B cell (primary cell): ENCODE measurements at regions not wholly inside any gene's neighbourhood (a gene's known extent, or its start where the extent isn't known, plus 50 kb on each side); places are given as distances from the start of the nearest gene placed in this dataset.

Source experiments
- ATAC-seq: fragments of 200-7000 bp; cut with Tn5 transposase; one replicate; pipeline ENCODE4 v1.10.0; 2021; ENCODE audit warnings: low read depth, mild to moderate bottlenecking, moderate number of reproducible peaks, moderate library complexity
- CTCF ChIA-PET: fragments of 350-600 bp; sonication (Branson Sonifier 250); formaldehyde crosslinking; loops from one replicate; lab custom pipeline; 2021; ENCODE audit warnings: antibody characterized with exemption, inconsistent platforms; lab: Charles Lee
- POLR2A ChIA-PET: fragments of 350-600 bp; sonication (Branson Sonifier 250); formaldehyde crosslinking; loops from one replicate; lab custom pipeline; 2021; ENCODE audit warnings: antibody characterized with exemption; lab: Charles Lee
- DNase-seq: peaks from one replicate; pipeline ENCODE4 v3.0.0; 2013
- H2AFZ ChIP-seq: 2 replicates; pipeline ENCODE4 v1.6.1; 2012; ENCODE audit warnings: mild to moderate bottlenecking, low read depth, low read length; ENCODE audit not compliant: insufficient read depth, poor library complexity, severe bottlenecking
- H3K27ac ChIP-seq, 2 donors: 1 replicate in 1 of 2; 2 replicates in 1 of 2; pipeline ENCODE4 v1.5.1; 2012 to 2013; ENCODE audit warnings: low read length in 2 of 2, mild to moderate bottlenecking in 2 of 2, moderate library complexity in 1 of 2
- H3K27me3 ChIP-seq, 4 experiments: fragments of 200-600 bp in 1 of 4; sonication (generic) in 1 of 4; replicated peaks in 1 of 4; 1 replicate in 2 of 4; 2 replicates in 2 of 4; pipeline versions ENCODE4 v1.6.1 to v1.7.0; 2013 to 2016; ENCODE audit warnings: low read length in 3 of 4, mild to moderate bottlenecking in 2 of 4, mixed read lengths in 1 of 4, moderate library complexity in 1 of 4; ENCODE audit not compliant: insufficient read depth in 4 of 4, control insufficient read depth in 3 of 4; ENCODE audit errors: control extremely low read depth in 1 of 4
- H3K36me3 ChIP-seq, 2 experiments: replicated peaks in 1 of 2; 1 replicate in 1 of 2; 2 replicates in 1 of 2; pipeline versions ENCODE4 v1.6.1 to v1.7.1; 2013; ENCODE audit warnings: low read length in 1 of 2; ENCODE audit not compliant: insufficient read depth in 2 of 2, control insufficient read depth in 1 of 2; ENCODE audit errors: control extremely low read depth in 1 of 2, extremely low read depth in 1 of 2
- H3K4me1 ChIP-seq, 2 donors: fragments of 200-600 bp in 1 of 2; sonication (generic) in 1 of 2; 1 replicate in 1 of 2; 2 replicates in 1 of 2; pipeline versions ENCODE4 v1.5.1 to v1.6.1; 2013 to 2017; ENCODE audit warnings: low read length in 2 of 2; ENCODE audit not compliant: control insufficient read depth in 2 of 2, insufficient read depth in 2 of 2
- H3K4me2 ChIP-seq: replicated peaks from 2 replicates; pipeline ENCODE3; 2012; ENCODE audit warnings: mild to moderate bottlenecking, low read depth, low read length; ENCODE audit not compliant: poor library complexity, severe bottlenecking
- H3K4me3 ChIP-seq, 5 experiments: fragments of 200-600 bp in 1 of 5; sonication (generic) in 1 of 5; 1 replicate in 3 of 5; 2 replicates in 2 of 5; pipeline versions ENCODE4 v1.5.1 to v1.7.0; 2011 to 2016; ENCODE audit warnings: low read length in 4 of 5, mild to moderate bottlenecking in 4 of 5, low read depth in 2 of 5, control low read depth in 1 of 5, moderate library complexity in 1 of 5; ENCODE audit not compliant: insufficient read depth in 1 of 5; ENCODE audit errors: control extremely low read depth in 1 of 5, extremely low read depth in 1 of 5
- H3K79me2 ChIP-seq: fragments of 200-600 bp; sonication (generic); one replicate; pipeline ENCODE4 v1.6.0; 2016; ENCODE audit warnings: low read length; ENCODE audit not compliant: control insufficient read depth, insufficient read depth
- H3K9ac ChIP-seq: fragments of 200-600 bp; sonication (generic); 2 replicates; pipeline ENCODE4 v1.6.1; 2017; ENCODE audit warnings: mild to moderate bottlenecking, low read length, moderate library complexity
- H3K9me3 ChIP-seq, 3 donors: one replicate each; pipeline versions ENCODE4 v1.6.1 to v1.7.1; 2013; ENCODE audit warnings: low read length in 2 of 3; ENCODE audit not compliant: control insufficient read depth in 2 of 3, insufficient read depth in 1 of 3; ENCODE audit errors: control extremely low read depth in 1 of 3
- H4K20me1 ChIP-seq: 2 replicates; pipeline ENCODE4 v1.6.0; 2012; ENCODE audit warnings: mild to moderate bottlenecking, low read length; ENCODE audit not compliant: insufficient read depth, control insufficient read depth, poor library complexity, severe bottlenecking
- H3K27ac Mint-ChIP-seq: one replicate; pipeline ENCODE4 v1.8.0; 2021; ENCODE audit warnings: mixed read lengths
- H3K27me3 Mint-ChIP-seq: one replicate; pipeline ENCODE4 v1.8.0; 2021; ENCODE audit warnings: mixed read lengths
- H3K4me1 Mint-ChIP-seq: one replicate; pipeline ENCODE4 v1.8.0; 2021; ENCODE audit warnings: mixed read lengths
- H3K4me3 Mint-ChIP-seq: one replicate; pipeline ENCODE4 v1.8.0; 2021; ENCODE audit warnings: mixed read lengths
- H3K9me3 Mint-ChIP-seq: one replicate; pipeline ENCODE4 v1.8.0; 2022; ENCODE audit warnings: mixed read lengths; ENCODE audit not compliant: insufficient read depth
- EZH2 ChIP-seq: IDR thresholded peaks from 2 replicates; pipeline ENCODE4 v1.6.1; 2012; ENCODE audit warnings: borderline replicate concordance, low read depth, mild to moderate bottlenecking, moderate library complexity, low read length; ENCODE audit not compliant: insufficient read depth, poor library complexity, severe bottlenecking
- WGBS: methylation state at CpG from one replicate; pipeline ENCODE4 v1.1.5; 2013; ENCODE audit warnings: missing lambda C conversion rate; ENCODE audit not compliant: insufficient coverage; 5-methylcytosine and 5-hydroxymethylcytosine counted together
- intact Hi-C: fragments of 100-400 bp; cut with micrococcal nuclease; formaldehyde crosslinking; loops from one replicate; pipeline ENCODE4 v1.10.0; 2022
- TF ChIP-seq, protein P1 (sequence below): fragments of 200-600 bp; IDR thresholded peaks from one replicate; pipeline ENCODE4 v1.8.0; 2022; ENCODE audit warnings: antibody characterized with exemption, mild to moderate bottlenecking

GRCh38 chr2:222054813-222055212, 244.0 kb downstream of the PAX3 start:
- Histone ChIP-seq H3K27ac (no peak overlapping the region), H4K20me1 (no peaks in the 10 kb centered on the region), H3K9me3 (no peaks in the 10 kb centered on the region), H3K4me1 (no peaks in the 10 kb centered on the region), H3K9ac (no peak overlapping the region), H3K79me2 (no peaks in the 10 kb centered on the region), H3K36me3 (no peaks in the 10 kb centered on the region), H2AFZ (no peak overlapping the region), H3K4me2 (no peak overlapping the region), H3K4me3 (no peak overlapping the region), H3K27me3 (peaks cover 0 to 4% (median 3%) of the 10 kb centered on the region in 4 experiments)
- H3K9me3 Mint-ChIP-seq, result no peaks in the 10 kb centered on the region
- peaks cover 37% of the 10 kb centered on the region for H3K27me3 Mint-ChIP-seq
- CTCF ChIA-PET, result no interaction called here
- ATAC-seq (no peak), DNase-seq (no peak)
- H3K4me3 Mint-ChIP-seq, result no peak overlapping the region
- POLR2A ChIA-PET, result no interaction called here
- intact Hi-C loops, result loop anchor here (10.0 kb wide), 1 partner anchor 850 kb away; no protein-coding TSS in a partner anchor
- H3K27ac Mint-ChIP-seq, result no peak overlapping the region
- H3K4me1 Mint-ChIP-seq, result no peaks in the 10 kb centered on the region
- WGBS, result 80% methylated on average over 1 of the region's 3 CpGs
- TF ChIP-seq EZH2, result no peak
- TF ChIP-seq, protein P1, sequence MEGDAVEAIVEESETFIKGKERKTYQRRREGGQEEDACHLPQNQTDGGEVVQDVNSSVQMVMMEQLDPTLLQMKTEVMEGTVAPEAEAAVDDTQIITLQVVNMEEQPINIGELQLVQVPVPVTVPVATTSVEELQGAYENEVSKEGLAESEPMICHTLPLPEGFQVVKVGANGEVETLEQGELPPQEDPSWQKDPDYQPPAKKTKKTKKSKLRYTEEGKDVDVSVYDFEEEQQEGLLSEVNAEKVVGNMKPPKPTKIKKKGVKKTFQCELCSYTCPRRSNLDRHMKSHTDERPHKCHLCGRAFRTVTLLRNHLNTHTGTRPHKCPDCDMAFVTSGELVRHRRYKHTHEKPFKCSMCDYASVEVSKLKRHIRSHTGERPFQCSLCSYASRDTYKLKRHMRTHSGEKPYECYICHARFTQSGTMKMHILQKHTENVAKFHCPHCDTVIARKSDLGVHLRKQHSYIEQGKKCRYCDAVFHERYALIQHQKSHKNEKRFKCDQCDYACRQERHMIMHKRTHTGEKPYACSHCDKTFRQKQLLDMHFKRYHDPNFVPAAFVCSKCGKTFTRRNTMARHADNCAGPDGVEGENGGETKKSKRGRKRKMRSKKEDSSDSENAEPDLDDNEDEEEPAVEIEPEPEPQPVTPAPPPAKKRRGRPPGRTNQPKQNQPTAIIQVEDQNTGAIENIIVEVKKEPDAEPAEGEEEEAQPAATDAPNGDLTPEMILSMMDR, result no peak

DNA sequence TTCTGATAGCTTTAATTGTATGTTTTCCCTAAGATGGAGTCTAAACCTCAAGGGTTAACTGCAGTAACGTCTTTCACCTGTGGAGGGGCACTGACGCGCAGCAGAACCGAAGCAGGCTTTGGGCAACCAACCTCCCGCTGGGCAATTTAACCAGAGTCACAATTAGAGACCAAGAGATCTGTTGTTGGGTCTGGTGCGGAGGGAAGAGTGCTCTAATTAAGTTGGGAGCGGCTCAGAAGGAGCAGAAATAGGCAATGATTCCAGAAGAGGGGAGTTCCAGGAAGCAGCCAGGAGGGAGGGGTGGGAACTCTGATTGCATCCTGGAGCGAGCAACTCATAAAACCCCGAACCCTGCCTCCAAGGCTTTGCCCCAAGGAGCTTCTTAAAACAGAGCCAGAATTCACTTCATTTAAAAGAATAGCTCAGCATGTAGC, 245.8 kb downstream of the PAX3 start:
- ATAC-seq (no peak), DNase-seq (no peak)
- Histone ChIP-seq H3K27ac (no peak overlapping the region), H2AFZ (no peak overlapping the region), H3K4me3 (no peak overlapping the region), H3K36me3 (no peaks in the 10 kb centered on the region), H4K20me1 (no peaks in the 10 kb centered on the region), H3K27me3 (peaks cover 0 to 4% (median 3%) of the 10 kb centered on the region in 4 experiments), H3K9ac (no peak overlapping the region), H3K9me3 (no peaks in the 10 kb centered on the region), H3K4me2 (no peak overlapping the region), H3K79me2 (no peaks in the 10 kb centered on the region), H3K4me1 (no peaks in the 10 kb centered on the region)
- TF ChIP-seq, protein P1, result no peak
- no peak for TF ChIP-seq EZH2
- peaks cover 35% of the 10 kb centered on the region for H3K27me3 Mint-ChIP-seq
- ChIA-PET CTCF (no interaction called here), POLR2A (no interaction called here)
- no peak overlapping the region for H3K4me3 Mint-ChIP-seq
- H3K27ac Mint-ChIP-seq, result no peak overlapping the region
- intact Hi-C loops, result loop anchor here (10.0 kb wide), 1 partner anchor 852 kb away; no protein-coding TSS in a partner anchor
- no peaks in the 10 kb centered on the region for H3K4me1 Mint-ChIP-seq
- no peaks in the 10 kb centered on the region for H3K9me3 Mint-ChIP-seq
- WGBS, result 23% methylated on average over 7 of the region's 9 CpGs
